ENCODE measurements at regions not wholly inside any gene's neighbourhood (a gene's known extent, or its start where the extent isn't known, plus 50 kb on each side); places are given as distances from the start of the nearest gene placed in this dataset.

DNA sequence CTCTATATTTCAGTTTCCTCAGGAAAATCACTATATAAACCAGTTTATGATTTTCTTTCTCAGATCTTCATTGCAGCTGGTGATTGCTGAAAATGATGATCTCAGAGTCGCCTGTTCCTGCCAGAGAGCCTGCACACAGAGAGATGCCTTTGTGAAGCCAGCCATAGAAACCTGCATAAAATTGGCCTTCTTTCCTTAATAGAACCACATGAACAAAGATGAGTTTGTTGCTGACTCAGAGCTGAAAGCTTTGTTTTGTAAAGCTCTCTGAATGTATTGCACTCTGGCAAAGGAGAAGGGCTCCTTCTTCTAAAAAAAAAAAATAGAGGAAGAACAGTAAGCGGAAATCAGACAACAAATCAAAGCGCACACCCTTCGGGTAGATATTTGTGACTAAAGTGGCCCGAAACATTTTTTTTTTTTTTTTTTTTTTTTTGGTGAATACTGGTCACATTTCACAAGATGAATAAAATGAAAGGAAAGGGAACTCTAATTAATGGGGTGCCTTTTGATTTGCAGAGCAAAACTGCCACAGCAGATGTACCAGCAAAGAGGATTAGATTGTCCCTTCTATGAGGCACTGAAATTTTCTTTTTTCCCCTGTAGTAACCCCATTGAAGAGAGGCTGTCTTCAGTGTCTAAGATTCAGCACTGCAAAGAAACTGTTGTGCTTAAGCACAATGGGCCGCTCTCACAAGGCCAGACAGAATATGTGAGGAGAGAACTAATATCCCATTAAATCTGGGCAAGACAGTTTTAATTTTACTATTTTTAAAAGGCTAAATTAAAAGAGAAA is 75.1 kb upstream of the PTPRZ1 start:
- no peak for DNase-seq (ENCODE audit: low read depth)
- H3K4me3 ChIP-seq (ENCODE audit: low read depth, low read length): no peak overlapping the region
- TF ChIP-seq, protein P1, sequence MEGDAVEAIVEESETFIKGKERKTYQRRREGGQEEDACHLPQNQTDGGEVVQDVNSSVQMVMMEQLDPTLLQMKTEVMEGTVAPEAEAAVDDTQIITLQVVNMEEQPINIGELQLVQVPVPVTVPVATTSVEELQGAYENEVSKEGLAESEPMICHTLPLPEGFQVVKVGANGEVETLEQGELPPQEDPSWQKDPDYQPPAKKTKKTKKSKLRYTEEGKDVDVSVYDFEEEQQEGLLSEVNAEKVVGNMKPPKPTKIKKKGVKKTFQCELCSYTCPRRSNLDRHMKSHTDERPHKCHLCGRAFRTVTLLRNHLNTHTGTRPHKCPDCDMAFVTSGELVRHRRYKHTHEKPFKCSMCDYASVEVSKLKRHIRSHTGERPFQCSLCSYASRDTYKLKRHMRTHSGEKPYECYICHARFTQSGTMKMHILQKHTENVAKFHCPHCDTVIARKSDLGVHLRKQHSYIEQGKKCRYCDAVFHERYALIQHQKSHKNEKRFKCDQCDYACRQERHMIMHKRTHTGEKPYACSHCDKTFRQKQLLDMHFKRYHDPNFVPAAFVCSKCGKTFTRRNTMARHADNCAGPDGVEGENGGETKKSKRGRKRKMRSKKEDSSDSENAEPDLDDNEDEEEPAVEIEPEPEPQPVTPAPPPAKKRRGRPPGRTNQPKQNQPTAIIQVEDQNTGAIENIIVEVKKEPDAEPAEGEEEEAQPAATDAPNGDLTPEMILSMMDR (IDR thresholded peaks at IDR 0.05; ENCODE audit: control insufficient read depth, extremely low read depth, insufficient read depth): no peak

DNA sequence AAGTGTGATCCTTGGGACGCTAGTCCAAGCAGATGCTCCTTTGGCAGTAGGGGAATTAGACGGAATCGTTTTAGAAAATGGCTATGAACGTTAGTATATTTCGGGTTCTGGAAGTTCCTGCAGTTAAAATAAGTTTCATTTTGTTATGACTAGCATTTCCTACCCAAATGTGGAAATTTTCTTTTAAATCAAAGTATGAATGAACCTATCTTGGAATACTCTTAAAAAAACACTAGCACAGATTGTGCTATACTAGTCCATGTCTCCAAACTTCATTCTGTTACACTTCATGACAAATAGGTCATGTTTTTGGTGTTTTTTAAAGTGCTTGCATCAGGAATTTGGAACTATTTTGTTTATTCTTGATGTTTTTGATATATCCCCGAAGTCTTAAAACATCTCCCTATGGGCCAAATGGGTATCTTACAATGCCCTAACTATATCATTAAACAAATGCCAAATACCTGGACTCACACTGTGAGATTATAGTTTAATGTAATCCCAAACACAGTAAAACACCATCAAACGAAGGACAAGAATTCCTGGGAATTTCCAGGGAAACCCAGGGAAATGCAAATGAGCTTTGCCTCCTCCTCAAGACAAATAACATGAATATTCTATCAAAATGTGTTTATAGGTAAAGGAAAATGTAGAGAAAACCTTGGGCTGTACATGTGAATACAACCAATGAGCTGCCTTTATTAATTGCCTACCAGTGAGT is 75.9 kb upstream of the PTPRZ1 start:
- H3K4me3 ChIP-seq (ENCODE audit: low read depth, low read length): no peak overlapping the region
- TF ChIP-seq, protein P1 (IDR thresholded peaks at IDR 0.05; ENCODE audit: control insufficient read depth, extremely low read depth, insufficient read depth): no peak
- DNase-seq (ENCODE audit: low read depth): no peak

DNA sequence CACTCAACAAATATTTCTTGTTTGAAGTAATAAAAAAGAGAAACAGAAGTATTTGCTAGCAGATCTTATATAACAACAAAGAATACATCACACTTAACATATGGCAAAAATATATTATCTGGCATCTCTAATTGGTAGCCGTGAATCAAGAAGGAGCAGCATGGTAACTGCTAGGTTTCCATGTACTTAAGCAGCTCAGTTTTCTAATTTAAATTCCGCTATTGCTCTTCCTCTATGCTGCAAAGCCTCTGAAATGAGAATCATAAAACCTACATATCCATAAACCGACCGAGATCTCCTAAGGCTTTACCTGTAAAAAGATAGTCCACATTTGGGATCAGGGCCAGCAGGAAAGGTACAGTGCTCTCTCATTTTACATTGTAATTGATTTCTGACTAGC is 76.6 kb upstream of the PTPRZ1 start:
- TF ChIP-seq, protein P1 (IDR thresholded peaks at IDR 0.05; ENCODE audit: control insufficient read depth, extremely low read depth, insufficient read depth): no peak
- DNase-seq (ENCODE audit: low read depth): no peak
- H3K4me3 ChIP-seq (ENCODE audit: low read depth, low read length): no peak overlapping the region

DNA sequence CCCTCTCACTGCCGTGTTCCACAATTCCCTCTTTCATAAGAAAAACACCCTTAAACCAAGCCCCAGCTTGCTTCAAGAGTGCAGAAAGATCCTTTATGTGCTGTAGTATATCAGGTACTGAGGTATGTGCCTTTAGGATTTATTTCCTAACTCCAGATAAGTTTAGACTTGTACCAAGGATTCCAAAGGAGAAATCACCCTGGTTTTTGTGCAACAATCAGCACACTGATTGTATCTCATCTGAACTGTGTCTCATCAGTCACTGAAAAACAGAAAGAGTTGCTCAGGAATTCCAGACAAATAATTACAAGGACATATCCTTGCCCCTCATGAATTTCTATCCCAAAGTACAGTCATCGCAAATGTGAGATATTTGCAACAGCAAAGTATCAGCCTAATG is 77.2 kb upstream of the PTPRZ1 start:
- TF ChIP-seq, protein P1 (IDR thresholded peaks at IDR 0.05; ENCODE audit: control insufficient read depth, extremely low read depth, insufficient read depth): no peak
- H3K4me3 ChIP-seq (ENCODE audit: low read depth, low read length): no peak overlapping the region
- no peak for DNase-seq (ENCODE audit: low read depth)

DNA sequence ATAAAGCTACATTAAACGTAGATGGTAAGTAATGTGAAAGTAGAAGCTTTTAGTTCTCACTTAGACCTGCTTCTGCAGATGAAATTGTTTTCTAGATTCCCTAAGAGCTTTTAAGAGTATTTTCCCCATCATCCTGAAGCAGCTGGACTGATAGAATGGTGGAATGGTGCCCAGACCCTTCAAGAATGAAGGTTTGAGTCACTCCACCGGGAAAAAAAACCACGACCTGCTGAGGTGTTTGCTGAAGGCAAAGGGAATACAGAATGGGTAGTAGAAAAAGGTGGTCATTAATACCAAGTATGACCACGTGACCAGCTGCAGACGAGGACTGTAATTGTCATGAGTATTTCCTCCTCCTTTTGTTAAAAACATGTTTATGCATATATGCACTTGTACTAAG is 79.2 kb upstream of the PTPRZ1 start:
- TF ChIP-seq, protein P1 (IDR thresholded peaks at IDR 0.05; ENCODE audit: control insufficient read depth, extremely low read depth, insufficient read depth): no peak
- no peak overlapping the region for H3K4me3 ChIP-seq (ENCODE audit: low read depth, low read length)
- no peak for DNase-seq (ENCODE audit: low read depth)

DNA sequence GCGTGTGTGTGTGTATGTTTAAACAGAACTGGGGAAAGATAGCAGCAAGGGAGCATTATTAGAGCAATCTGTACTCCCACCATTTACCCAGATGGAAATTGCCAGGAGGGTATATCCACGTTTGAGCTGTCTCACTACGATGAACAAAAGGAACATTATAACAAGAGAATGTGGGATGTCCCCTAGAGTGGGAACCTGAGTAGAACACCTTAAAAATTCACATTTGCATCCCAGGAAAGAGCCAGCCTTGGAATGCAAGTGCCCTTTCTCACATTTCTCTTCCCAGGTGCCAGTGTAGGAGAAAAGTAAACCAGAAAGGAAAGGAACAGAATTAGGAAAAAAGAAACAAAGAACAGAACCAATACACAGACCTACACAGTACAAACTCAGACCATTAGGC is 95.3 kb upstream of the PTPRZ1 start:
- no peak for DNase-seq (ENCODE audit: low read depth)
- no peak overlapping the region for H3K4me3 ChIP-seq (ENCODE audit: low read depth, low read length)
- TF ChIP-seq, protein P1 (IDR thresholded peaks at IDR 0.05; ENCODE audit: control insufficient read depth, extremely low read depth, insufficient read depth): no peak
